ENCODE measurements at regions not wholly inside any gene's neighbourhood (a gene's known extent, or its start where the extent isn't known, plus 50 kb on each side); places are given as distances from the start of the nearest gene placed in this dataset.

DNA sequence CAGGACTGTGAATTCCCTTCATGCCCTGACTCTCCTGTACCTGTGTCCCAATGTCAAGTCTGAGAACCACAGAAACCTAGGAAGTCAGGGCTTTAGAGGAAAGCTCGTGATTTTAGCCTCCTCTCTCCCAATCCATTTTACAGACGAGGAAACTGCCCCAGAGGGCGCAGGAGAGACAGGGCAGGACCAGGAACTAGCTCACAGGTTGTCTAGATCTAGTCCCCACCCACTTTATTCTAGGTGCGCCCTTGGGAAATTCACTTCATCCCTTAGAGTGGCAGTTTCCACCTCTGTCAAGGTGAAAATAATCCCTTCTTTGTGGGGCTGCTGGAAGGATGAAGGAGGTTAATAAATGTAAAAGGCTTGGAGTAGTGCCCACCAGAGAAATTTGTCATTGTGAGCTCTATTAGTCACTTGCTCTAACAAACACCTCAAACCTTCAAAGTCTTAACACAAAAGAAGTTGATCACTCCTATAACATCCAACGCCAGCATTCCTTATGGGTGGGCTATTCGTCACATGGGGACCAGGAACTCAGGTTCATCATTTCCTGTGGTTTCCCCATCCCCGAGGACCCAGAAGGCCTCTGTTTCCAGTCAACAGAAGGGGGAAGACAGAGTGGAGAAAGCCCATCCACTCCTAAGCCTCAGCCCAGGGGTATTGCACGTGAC lies 282.3 kb downstream of the XXYLT1 start:
- DNase-seq (ENCODE audit: low read depth, low spot score) (no peak), ATAC-seq (no peak)
- no peaks in the 10 kb centered on the region for H3K9me3 ChIP-seq (ENCODE audit: control insufficient read depth, insufficient read depth, low read depth, low read length)
- no peak for TF ChIP-seq CTCF (IDR thresholded peaks at IDR 0.05)
- no peak for TF ChIP-seq TCF7L2 (IDR thresholded peaks at IDR 0.05; ENCODE audit: low read depth, low read length)
- TF ChIP-seq POLR2AphosphoS5 (IDR thresholded peaks at IDR 0.05; ENCODE audit: low read depth, low read length): no peak
- no peak for TF ChIP-seq SIN3A (IDR thresholded peaks at IDR 0.05; ENCODE audit: borderline replicate concordance, insufficient read depth, low read depth, low read length)
- TF ChIP-seq, protein P1, sequence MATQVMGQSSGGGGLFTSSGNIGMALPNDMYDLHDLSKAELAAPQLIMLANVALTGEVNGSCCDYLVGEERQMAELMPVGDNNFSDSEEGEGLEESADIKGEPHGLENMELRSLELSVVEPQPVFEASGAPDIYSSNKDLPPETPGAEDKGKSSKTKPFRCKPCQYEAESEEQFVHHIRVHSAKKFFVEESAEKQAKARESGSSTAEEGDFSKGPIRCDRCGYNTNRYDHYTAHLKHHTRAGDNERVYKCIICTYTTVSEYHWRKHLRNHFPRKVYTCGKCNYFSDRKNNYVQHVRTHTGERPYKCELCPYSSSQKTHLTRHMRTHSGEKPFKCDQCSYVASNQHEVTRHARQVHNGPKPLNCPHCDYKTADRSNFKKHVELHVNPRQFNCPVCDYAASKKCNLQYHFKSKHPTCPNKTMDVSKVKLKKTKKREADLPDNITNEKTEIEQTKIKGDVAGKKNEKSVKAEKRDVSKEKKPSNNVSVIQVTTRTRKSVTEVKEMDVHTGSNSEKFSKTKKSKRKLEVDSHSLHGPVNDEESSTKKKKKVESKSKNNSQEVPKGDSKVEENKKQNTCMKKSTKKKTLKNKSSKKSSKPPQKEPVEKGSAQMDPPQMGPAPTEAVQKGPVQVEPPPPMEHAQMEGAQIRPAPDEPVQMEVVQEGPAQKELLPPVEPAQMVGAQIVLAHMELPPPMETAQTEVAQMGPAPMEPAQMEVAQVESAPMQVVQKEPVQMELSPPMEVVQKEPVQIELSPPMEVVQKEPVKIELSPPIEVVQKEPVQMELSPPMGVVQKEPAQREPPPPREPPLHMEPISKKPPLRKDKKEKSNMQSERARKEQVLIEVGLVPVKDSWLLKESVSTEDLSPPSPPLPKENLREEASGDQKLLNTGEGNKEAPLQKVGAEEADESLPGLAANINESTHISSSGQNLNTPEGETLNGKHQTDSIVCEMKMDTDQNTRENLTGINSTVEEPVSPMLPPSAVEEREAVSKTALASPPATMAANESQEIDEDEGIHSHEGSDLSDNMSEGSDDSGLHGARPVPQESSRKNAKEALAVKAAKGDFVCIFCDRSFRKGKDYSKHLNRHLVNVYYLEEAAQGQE (IDR thresholded peaks at IDR 0.05; ENCODE audit: insufficient read depth in 1 of 2, low read depth in 2 of 2, low read length in 1 of 2): no peak
- no peak overlapping the region for H3K27ac ChIP-seq (ENCODE audit: low read length)
- intact Hi-C loops (cut with micrococcal nuclease; ENCODE audit: unreplicated experiment): no loop called here
- no TSS peak for BruUV-seq (replicated peaks)
- ChIA-PET POLR2A (no interaction called here), CTCF (no interaction called here)
- in situ Hi-C loops (cut with HindIII; ENCODE audit: low pct_unique_long_range_greater_than_20kb, low sequenced_read_pairs): no loop called here
- no peaks in the 10 kb centered on the region for H3K4me1 ChIP-seq (ENCODE audit: control insufficient read depth, insufficient read depth, low read length)
- no peak overlapping the region for H3K4me3 ChIP-seq (ENCODE audit: low read depth in 2 of 2, low read length in 2 of 2)
- H3K36me3 ChIP-seq (ENCODE audit: control insufficient read depth, insufficient read depth, low read length): no peaks in the 10 kb centered on the region
- H3K27me3 ChIP-seq (ENCODE audit: control insufficient read depth, insufficient read depth, low read length): no peaks in the 10 kb centered on the region

GRCh38 chr3:194989241-194989640 lies 281.7 kb downstream of the XXYLT1 start:
- in situ Hi-C loops (cut with HindIII; ENCODE audit: low pct_unique_long_range_greater_than_20kb, low sequenced_read_pairs): no loop called here
- H3K9me3 ChIP-seq (ENCODE audit: control insufficient read depth, insufficient read depth, low read depth, low read length): no peaks in the 10 kb centered on the region
- ATAC-seq (no peak), DNase-seq (ENCODE audit: low read depth, low spot score) (no peak)
- no TSS peak for BruUV-seq (replicated peaks)
- POLR2A ChIA-PET: no interaction called here
- H3K4me3 ChIP-seq (ENCODE audit: low read depth in 2 of 2, low read length in 2 of 2): no peak overlapping the region
- no peaks in the 10 kb centered on the region for H3K4me1 ChIP-seq (ENCODE audit: control insufficient read depth, insufficient read depth, low read length)
- H3K27me3 ChIP-seq (ENCODE audit: control insufficient read depth, insufficient read depth, low read length): no peaks in the 10 kb centered on the region
- H3K36me3 ChIP-seq (ENCODE audit: control insufficient read depth, insufficient read depth, low read length): no peaks in the 10 kb centered on the region
- CTCF ChIA-PET: no interaction called here
- no peak overlapping the region for H3K27ac ChIP-seq (ENCODE audit: low read length)
- intact Hi-C loops (cut with micrococcal nuclease; ENCODE audit: unreplicated experiment): no loop called here
- TF ChIP-seq, protein P1 (IDR thresholded peaks at IDR 0.05; ENCODE audit: insufficient read depth in 1 of 2, low read depth in 2 of 2, low read length in 1 of 2): no peak
- TF ChIP-seq TCF7L2 (IDR thresholded peaks at IDR 0.05; ENCODE audit: low read depth, low read length) (no peak), POLR2AphosphoS5 (IDR thresholded peaks at IDR 0.05; ENCODE audit: low read depth, low read length) (no peak), CTCF (IDR thresholded peaks at IDR 0.05) (no peak), SIN3A (IDR thresholded peaks at IDR 0.05; ENCODE audit: borderline replicate concordance, insufficient read depth, low read depth, low read length) (no peak)

Measured in Panc1 (cell line).